GM04504 (cell line): ENCODE measurements at regions not wholly inside any gene's neighbourhood (a gene's known extent, or its start where the extent isn't known, plus 50 kb on each side); places are given as distances from the start of the nearest gene placed in this dataset.
"Not testable (repeated sequence)": the region's sequence is repeated elsewhere in the genome, so short reads cannot be mapped to it uniquely, and the experiment has no call there.

Source experiments
- DNase-seq: peaks from one replicate; pipeline ENCODE4 v3.0.0-alpha.2; 2012; ENCODE audit warnings: low read depth

- DNase-seq, result no peak
Measured at GRCh38 chr15:38073178-38073946, 138.9 kb downstream of the TMCO5A start.

GRCh38 chr15:38074029-38074428, 139.6 kb downstream of the TMCO5A start:
- DNase-seq, result no peak

- no peak for DNase-seq
Measured at GRCh38 chr15:38075466-38075865, 141.0 kb downstream of the TMCO5A start.

- DNase-seq, result no peak
Measured at GRCh38 chr15:38076786-38077185, 142.3 kb downstream of the TMCO5A start.

- DNase-seq, result no peak
Measured at GRCh38 chr15:38079236-38079635, 144.8 kb downstream of the TMCO5A start.

- DNase-seq, result no peak
Measured at GRCh38 chr15:38080651-38081275, 146.3 kb downstream of the TMCO5A start.

- DNase-seq, result no peak
Measured at GRCh38 chr15:38084289-38084688, 149.8 kb downstream of the TMCO5A start.

- DNase-seq, result no peak
Measured at GRCh38 chr15:38085114-38085513, 150.7 kb downstream of the TMCO5A start.

- no peak for DNase-seq
Measured at GRCh38 chr15:38085931-38086568, 151.6 kb downstream of the TMCO5A start.

- DNase-seq, result no peak
Measured at GRCh38 chr15:38086611-38087010, 152.2 kb downstream of the TMCO5A start.

- no peak for DNase-seq
Measured at GRCh38 chr15:38088971-38089370, 154.5 kb downstream of the TMCO5A start.

GRCh38 chr15:38090223-38090622, 155.8 kb downstream of the TMCO5A start:
- no peak for DNase-seq

- DNase-seq, result no peak
Measured at GRCh38 chr15:38090678-38091077, 156.2 kb downstream of the TMCO5A start.

- DNase-seq, result no peak
Measured at GRCh38 chr15:38091078-38091645, 156.7 kb downstream of the TMCO5A start.

- no peak for DNase-seq
Measured at GRCh38 chr15:38093931-38094330, 158.7 kb upstream of the SPRED1 start.

GRCh38 chr15:38102972-38103371, 149.7 kb upstream of the SPRED1 start:
- DNase-seq, result no peak

GRCh38 chr15:38103564-38103963, 149.1 kb upstream of the SPRED1 start:
- DNase-seq, result no peak

- no peak for DNase-seq
Measured at GRCh38 chr15:38111070-38111469, 141.6 kb upstream of the SPRED1 start.

GRCh38 chr15:38112406-38112805, 140.2 kb upstream of the SPRED1 start:
- DNase-seq, result no peak

GRCh38 chr15:38115121-38115520, 137.5 kb upstream of the SPRED1 start:
- DNase-seq, result no peak

- no peak for DNase-seq
Measured at GRCh38 chr15:38117781-38118180, 134.9 kb upstream of the SPRED1 start.

GRCh38 chr15:38119865-38120264, 132.8 kb upstream of the SPRED1 start:
- not testable (repeated sequence) for DNase-seq

- DNase-seq, result no peak
Measured at GRCh38 chr15:38127306-38127771, 125.3 kb upstream of the SPRED1 start.
